ENCODE measurements at regions not wholly inside any gene's neighbourhood (a gene's known extent, or its start where the extent isn't known, plus 50 kb on each side); places are given as distances from the start of the nearest gene placed in this dataset.

DNA sequence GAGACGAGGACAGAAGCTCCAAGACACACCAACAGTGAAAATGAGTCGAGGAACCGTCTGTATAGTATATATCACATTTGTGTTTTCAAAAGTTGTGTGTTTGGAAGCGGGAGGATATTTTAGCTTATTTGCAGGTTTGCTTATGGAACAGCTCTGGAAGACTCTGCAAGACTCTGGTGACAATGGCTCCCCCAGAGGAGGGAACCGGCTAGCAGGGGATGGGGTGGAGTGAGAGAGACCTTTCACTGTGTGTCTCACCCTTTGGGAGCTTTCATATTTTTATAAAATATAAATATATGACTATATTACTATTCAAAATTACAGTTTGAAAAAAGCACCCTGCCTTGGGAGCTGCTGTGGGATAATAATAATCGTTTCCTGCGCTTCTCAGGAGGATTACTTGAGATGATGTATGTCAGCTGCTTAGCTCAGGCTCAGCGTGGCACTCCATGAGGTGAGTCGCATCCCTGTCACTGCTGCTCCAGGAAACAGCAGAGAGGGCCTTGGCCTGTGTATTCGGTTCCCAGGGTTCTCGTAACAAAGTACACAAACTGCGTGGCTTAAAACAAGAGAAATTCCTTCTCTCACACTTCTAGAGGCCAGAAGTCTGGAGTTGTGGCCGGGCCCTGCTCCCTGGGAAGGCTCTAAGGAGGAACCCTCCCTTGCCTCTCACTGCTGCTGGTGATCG, 183.9 kb downstream of the FAM43A start:
- ChIA-PET POLR2A (ENCODE audit: unreplicated experiment) (interaction anchor here (0.5 kb wide), 1 partner anchor 318 kb away, joined by 5 read pairs; no protein-coding TSS in a partner anchor), CTCF (interaction anchor here (1.2 kb wide), 1 partner anchor 198 kb away, joined by 3 read pairs; no protein-coding TSS in a partner anchor)
- Histone ChIP-seq H3K9ac (ENCODE audit: low read depth, low read length) (no peak overlapping the region), H4K20me1 (ENCODE audit: insufficient read depth, low read length) (no peaks in the 10 kb centered on the region), H3K14ac (replicated peaks; ENCODE audit: low read depth, low read length) (peak overlapping the region; percentile 24), H2BK5ac (ENCODE audit: low read depth, low read length, poor library complexity, severe bottlenecking) (peak overlapping the region; percentile 35), H3K79me1 (ENCODE audit: low read depth in 1 of 2, low read length in 2 of 2) (no peaks in the 10 kb centered on the region), H2AK5ac (ENCODE audit: low read depth, low read length) (peak overlapping the region; percentile 90), H3K56ac (ENCODE audit: extremely low read depth, insufficient read depth, low read length) (no peak overlapping the region), H2BK20ac (ENCODE audit: low read depth, low read length) (peak overlapping the region; percentile 72), H3K36me3 (ENCODE audit: control insufficient read depth, insufficient read depth, low read length) (no peaks in the 10 kb centered on the region), H4K8ac (ENCODE audit: low read depth in 2 of 2, low read length in 2 of 2) (peak overlapping the region in 1 of 2 experiments; percentile 71; a peak in 2 of 4 replicates), H2AFZ (replicated peaks; ENCODE audit: low read length, poor library complexity) (peak overlapping the region; percentile 81), H3K4me3 (ENCODE audit: insufficient read depth, low read depth, low read length) (no peak overlapping the region), H3K27me3 (ENCODE audit: control insufficient read depth, insufficient read depth, low read length) (peaks cover 3% of the 10 kb centered on the region; the same call in 1 of the 2 replicates), H3K27ac (ENCODE audit: insufficient read depth, low read length) (peak overlapping the region; percentile 65), H3K9me1 (ENCODE audit: insufficient read depth, low read length) (peaks cover 10% of the 10 kb centered on the region), H3K23ac (ENCODE audit: low read depth, low read length) (peak overlapping the region; percentile 13; the same call in 1 of the 2 replicates), H3K4me2 (ENCODE audit: low read depth, low read length) (no peak overlapping the region), H3K4ac (ENCODE audit: low read depth, low read length) (peak overlapping the region; percentile 75), H4K5ac (ENCODE audit: low read depth, low read length) (peak overlapping the region; percentile 19; the same call in 1 of the 2 replicates), H4K91ac (ENCODE audit: insufficient read depth, low read depth, low read length) (peak overlapping the region; percentile 63), H3K4me1 (ENCODE audit: control insufficient read depth, insufficient read depth, low read length) (peaks cover 17% of the 10 kb centered on the region), H3K18ac (ENCODE audit: low read depth, low read length) (peak overlapping the region; percentile 53; the same call in 1 of the 2 replicates), H3K9me3 (ENCODE audit: control insufficient read depth, insufficient read depth, low read length) (peaks cover 6% of the 10 kb centered on the region), H2BK15ac (ENCODE audit: low read depth, low read length) (peak overlapping the region; percentile 44; the same call in 1 of the 3 replicates), H2AK9ac (replicated peaks; ENCODE audit: low read depth, low read length, poor library complexity) (peak overlapping the region; percentile 80), H2BK120ac (ENCODE audit: low read depth, low read length) (peak overlapping the region; percentile 77)
- ATAC-seq (ENCODE audit: low read depth) (peak; percentile 25), DNase-seq (peak; percentile 96)
- BruUV-seq (replicated peaks), result no TSS peak
- dilution Hi-C loops (cut with HindIII; ENCODE audit: low sequenced_read_pairs, unreplicated experiment) (no loop called here), in situ Hi-C loops (cut with MboI; ENCODE audit: low sequenced_read_pairs) (loop anchor here (25.0 kb wide), 1 partner anchor 532 kb away; no protein-coding TSS in a partner anchor), intact Hi-C loops (cut with micrococcal nuclease) (loop anchor here (2.0 kb wide), 1 partner anchor 249 kb away; no protein-coding TSS in a partner anchor)
- 63% methylated on average over 4 of the region's 14 CpGs; no CpG with 5 or more reads in 1 of the 2 experiments for WGBS, 2 experiments (ENCODE audit: extremely low coverage in 2 of 2, insufficient read length in 1 of 2)
- no peak for TF ChIP-seq BHLHE40 (IDR thresholded peaks at IDR 0.05; ENCODE audit: low read depth, low read length)
- no peak for TF ChIP-seq MAZ (IDR thresholded peaks at IDR 0.05; ENCODE audit: borderline replicate concordance, low read depth, low read length)
- TF ChIP-seq FOS (IDR thresholded peaks at IDR 0.05; ENCODE audit: low read depth, low read length), result peak; percentile 53
- no peak for TF ChIP-seq NFE2L2 (IDR thresholded peaks at IDR 0.05; ENCODE audit: low read depth, low read length)
- TF ChIP-seq CTCF (conservative IDR thresholded peaks at IDR 0.05; ENCODE audit: low read depth, low read length), result 0 out of 2 replicates have a peak, but pooled peaks have one; percentile 6
- TF ChIP-seq RAD21 (IDR thresholded peaks at IDR 0.05; ENCODE audit: low read length), result no peak

All from IMR-90 (cell line).